ENCODE measurements at regions not wholly inside any gene's neighbourhood (a gene's known extent, or its start where the extent isn't known, plus 50 kb on each side); places are given as distances from the start of the nearest gene placed in this dataset.
"Not testable (repeated sequence)": the region's sequence is repeated elsewhere in the genome, so short reads cannot be mapped to it uniquely, and the experiment has no call there.

DNA sequence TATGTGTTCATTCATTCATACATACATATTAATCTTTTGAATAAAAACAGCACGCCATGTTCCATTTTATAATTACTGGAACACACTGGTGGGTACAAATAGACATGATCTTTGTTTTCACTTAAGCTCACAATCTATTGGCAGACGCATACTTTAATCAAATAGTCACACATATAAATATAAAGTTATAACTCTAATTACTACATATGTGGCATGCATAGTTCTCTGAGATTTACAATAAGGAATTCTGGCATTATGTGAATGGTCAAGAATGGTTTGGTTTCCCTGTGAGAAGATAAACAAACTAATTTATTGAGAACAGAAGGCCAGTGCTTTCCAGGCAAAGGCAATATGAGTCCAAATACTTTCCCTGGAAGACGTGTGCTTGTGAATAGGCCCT, 576.2 kb downstream of the CDH8 start:
- POLR2A ChIA-PET: no interaction called here
- CTCF ChIA-PET: no interaction called here

- CTCF ChIA-PET: no interaction called here
These were observed 600.9 kb downstream of the CDH8 start for GRCh38 chr16:61435346-61435745.

GRCh38 chr16:61432421-61432820, 603.8 kb downstream of the CDH8 start:
- ChIA-PET CTCF (no interaction called here), POLR2A (no interaction called here)

More at GRCh38 chr16:61435346-61435745, 600.9 kb downstream of the CDH8 start:
- POLR2A ChIA-PET: no interaction called here

DNA sequence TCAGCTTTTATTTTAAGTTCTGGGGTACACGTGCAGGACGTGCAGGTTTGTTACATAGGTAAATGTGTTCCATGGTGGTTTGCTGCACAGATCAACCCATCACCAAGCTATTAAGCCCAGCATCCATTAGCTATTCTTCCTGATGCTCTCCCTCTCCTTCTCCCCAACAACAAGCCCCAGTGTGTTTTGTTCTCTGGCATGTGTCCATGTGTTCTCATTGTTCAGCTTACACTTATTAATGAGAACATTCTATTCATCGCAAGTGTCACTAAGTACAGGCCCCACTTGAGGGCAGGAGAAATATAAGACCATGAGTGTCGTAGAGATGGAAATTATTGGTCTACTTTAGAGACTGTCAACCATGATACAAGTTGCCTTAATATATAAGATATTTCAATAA, 615.1 kb downstream of the CDH8 start:
- POLR2A ChIA-PET: no interaction called here
- CTCF ChIA-PET: no interaction called here

- ChIA-PET CTCF (no interaction called here), POLR2A (no interaction called here)
These were observed 616.4 kb downstream of the CDH8 start for GRCh38 chr16:61419791-61420190.

- POLR2A ChIA-PET, CTCF ChIA-PET: not testable (repeated sequence)
These were observed 617.4 kb downstream of the CDH8 start for GRCh38 chr16:61418802-61419201.

GRCh38 chr16:61415126-61415525, 621.1 kb downstream of the CDH8 start:
- CTCF ChIA-PET: no interaction called here
- POLR2A ChIA-PET: no interaction called here

- POLR2A ChIA-PET: no interaction called here
These were observed 623.2 kb downstream of the CDH8 start for GRCh38 chr16:61413021-61413420.

DNA sequence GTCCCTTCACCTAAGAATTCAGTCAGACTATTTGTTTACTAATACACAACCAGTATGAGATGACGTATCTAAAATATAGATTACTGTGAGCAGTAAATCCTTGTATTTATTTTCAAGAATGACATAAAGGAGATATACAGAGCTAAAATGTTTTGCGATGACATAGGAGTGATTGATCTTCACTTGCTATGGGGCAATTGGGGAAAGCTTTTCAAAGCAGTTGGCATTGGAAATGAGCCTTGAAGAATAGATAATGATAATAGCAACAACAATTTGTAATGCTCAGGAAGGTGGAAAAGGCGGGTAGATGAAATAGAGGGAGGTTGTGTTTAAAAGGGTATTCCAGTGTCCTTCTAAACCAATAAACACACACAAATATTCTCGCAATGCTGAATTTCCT, 623.7 kb downstream of the CDH8 start:
- CTCF ChIA-PET: no interaction called here
- POLR2A ChIA-PET: no interaction called here

More at GRCh38 chr16:61413021-61413420, 623.2 kb downstream of the CDH8 start:
- CTCF ChIA-PET: no interaction called here

DNA sequence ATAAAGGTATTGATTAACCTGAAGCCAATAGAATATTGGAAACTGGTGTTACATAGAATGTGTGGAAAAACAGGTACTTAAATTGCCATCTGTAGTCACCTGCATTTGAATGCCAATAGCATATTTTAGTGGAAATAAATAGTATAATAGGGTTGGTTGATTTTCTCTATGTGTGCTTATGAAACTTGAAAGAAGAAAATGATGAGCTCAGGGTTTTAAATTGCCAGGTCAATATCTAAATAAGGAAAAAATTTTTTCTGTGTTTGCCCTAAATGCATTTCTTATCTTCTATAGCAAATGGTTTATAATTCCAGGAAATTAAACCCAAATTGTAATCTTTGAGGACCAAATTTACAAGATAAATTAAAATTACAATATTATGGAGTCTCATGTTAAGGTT, 626.6 kb downstream of the CDH8 start:
- POLR2A ChIA-PET: no interaction called here

GRCh38 chr16:61403386-61403785, 632.9 kb downstream of the CDH8 start:
- POLR2A ChIA-PET: no interaction called here
- CTCF ChIA-PET: no interaction called here

More for the DNA sequence above, 626.6 kb downstream of the CDH8 start:
- CTCF ChIA-PET: no interaction called here

DNA sequence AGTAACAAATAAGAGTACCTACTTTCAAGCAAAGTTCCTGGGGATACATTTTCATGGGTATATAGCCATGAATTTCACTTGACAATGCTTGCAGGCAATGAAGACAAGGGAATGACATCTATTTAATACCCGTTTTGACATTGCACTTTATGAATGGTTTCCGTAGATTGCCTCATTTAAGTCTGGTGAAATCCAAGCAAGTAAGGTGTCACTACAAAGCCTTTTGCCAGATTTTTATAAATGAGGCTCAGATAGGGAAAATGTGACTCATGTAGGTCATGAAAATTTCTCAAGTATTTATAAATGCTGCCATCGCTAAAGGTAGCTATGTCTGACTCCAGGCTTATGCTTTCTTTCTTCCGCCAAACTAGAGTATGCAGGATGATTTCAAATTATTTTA, 644.3 kb downstream of the CDH8 start:
- POLR2A ChIA-PET: no interaction called here
- CTCF ChIA-PET: no interaction called here

GRCh38 chr16:61390965-61391637, 645.1 kb downstream of the CDH8 start:
- ChIA-PET CTCF (no interaction called here), POLR2A (no interaction called here)

GRCh38 chr16:61385392-61386071, 650.7 kb downstream of the CDH8 start:
- POLR2A ChIA-PET: no interaction called here
- CTCF ChIA-PET: no interaction called here

- ChIA-PET POLR2A (no interaction called here), CTCF (no interaction called here)
These were observed 653.8 kb downstream of the CDH8 start for GRCh38 chr16:61382435-61382834.

GRCh38 chr16:61379311-61379710, 656.9 kb downstream of the CDH8 start:
- CTCF ChIA-PET: no interaction called here
- POLR2A ChIA-PET: no interaction called here

GRCh38 chr16:61374071-61374470, 662.2 kb downstream of the CDH8 start:
- ChIA-PET POLR2A (no interaction called here), CTCF (no interaction called here)

DNA sequence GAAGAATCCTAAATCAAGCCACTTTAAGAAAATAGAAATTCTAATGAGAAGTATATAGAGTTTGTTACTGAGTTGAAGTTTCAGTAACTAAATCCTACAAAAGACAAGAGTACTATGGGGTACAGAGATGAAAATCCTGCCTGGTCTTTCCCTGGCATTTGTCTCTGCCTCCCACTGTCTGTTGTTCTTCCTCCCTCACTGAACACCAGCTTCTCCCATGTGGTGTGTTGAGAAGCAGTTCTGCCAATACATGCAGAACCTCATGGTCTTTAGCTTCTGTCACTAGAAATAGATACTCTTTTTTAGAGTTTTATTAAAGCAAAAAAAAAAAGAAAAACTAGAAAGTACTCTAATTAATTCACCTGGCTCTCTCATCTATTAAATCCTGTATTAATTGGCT, 664.4 kb downstream of the CDH8 start:
- ChIA-PET CTCF (no interaction called here), POLR2A (no interaction called here)

DNA sequence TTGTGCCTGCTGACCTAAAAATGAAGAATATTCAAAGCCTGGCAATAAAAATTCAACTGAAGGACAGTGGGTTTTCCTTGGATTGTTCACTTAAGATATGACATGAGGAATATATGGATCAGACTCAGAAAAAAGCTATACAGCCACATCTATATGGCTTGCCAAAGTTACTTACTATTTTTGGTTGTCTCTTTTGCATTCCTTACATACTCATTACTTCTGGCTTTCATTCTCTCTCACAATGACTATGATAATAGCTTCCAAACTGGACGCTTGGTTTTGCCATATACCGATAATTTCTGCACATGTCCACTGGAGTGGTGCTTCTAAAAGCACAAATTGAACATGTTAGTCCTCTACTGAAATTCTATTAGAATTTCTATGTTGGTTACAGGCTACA, 664.9 kb downstream of the CDH8 start:
- ChIA-PET POLR2A (no interaction called here), CTCF (no interaction called here)

DNA sequence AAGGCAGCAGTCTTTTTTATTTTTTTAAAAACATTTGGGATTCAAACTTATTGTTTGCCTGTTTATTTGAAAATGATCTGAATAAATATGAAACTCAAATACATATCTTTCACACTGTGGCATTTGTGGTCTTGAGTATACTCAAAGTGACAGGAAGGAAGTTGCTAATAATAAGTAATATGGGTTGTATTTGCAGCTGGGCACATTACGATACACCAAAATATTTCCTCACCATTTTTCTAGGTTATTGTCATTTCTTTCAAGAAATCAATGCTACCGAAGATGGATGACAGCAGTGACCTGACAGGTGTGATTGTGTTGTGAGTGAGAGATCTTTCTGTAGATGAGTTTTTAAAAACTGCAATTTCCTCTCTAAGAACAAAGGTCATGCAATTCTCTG, 665.7 kb downstream of the CDH8 start:
- ChIA-PET CTCF (no interaction called here), POLR2A (no interaction called here)

DNA sequence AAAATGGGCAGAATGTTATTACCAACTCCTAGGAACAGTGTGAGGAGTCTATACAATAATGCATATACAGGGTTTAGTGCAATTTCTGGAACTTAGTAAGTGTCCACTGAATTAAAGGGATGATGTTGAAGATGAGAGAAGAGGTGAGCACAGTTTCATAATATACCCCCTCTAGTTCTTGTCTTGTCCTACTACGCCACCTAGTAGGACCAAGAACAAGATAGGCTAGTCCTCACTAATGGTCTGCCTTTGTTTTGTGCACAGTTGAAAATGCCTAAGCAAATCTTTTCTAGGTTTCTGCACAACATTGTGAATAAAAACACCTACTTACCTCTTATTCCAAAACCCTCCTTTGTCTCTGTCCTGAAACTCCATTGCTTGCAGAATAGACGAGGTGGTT, 670.2 kb downstream of the CDH8 start:
- POLR2A ChIA-PET: no interaction called here
- CTCF ChIA-PET: no interaction called here

DNA sequence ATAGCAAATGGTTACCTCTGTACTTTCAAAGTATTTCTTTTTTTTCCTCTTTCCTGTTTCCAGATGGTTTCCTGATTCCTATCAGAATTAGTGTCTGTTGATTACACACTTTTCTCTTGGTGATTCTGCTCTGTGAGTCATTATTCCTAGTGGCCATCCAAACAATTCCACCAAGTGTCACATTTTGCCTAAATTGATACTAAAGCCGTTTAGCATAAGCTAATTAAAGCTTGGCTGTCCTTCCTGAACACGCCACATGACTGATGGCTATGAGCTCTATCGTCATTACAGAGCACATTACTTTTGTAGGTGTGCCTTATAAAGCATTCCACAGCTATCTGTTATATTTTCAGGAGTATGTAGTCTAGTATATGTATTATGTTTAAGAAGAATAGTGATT, 671.2 kb downstream of the CDH8 start:
- ChIA-PET POLR2A (no interaction called here), CTCF (no interaction called here)

Data from activated CD8-positive, alpha-beta memory T cell treated with anti-CD3 and anti-CD28 coated beads for 36 hours (primary cell).